Activated CD4-positive, alpha-beta T cell treated with anti-CD3 and anti-CD28 coated beads, Interleukin-2, Interleukin-6, amounts not matched to agents 100 ng/mL and 50 ng/mL, durations not matched to agents 16 hours and 8 hours (primary cell): ENCODE measurements at regions not wholly inside any gene's neighbourhood (a gene's known extent, or its start where the extent isn't known, plus 50 kb on each side); places are given as distances from the start of the nearest gene placed in this dataset.

ENCODE experiments used
- DNase-seq: peaks from one replicate; pipeline ENCODE4 v3.0.0-alpha.2; 2020

DNA sequence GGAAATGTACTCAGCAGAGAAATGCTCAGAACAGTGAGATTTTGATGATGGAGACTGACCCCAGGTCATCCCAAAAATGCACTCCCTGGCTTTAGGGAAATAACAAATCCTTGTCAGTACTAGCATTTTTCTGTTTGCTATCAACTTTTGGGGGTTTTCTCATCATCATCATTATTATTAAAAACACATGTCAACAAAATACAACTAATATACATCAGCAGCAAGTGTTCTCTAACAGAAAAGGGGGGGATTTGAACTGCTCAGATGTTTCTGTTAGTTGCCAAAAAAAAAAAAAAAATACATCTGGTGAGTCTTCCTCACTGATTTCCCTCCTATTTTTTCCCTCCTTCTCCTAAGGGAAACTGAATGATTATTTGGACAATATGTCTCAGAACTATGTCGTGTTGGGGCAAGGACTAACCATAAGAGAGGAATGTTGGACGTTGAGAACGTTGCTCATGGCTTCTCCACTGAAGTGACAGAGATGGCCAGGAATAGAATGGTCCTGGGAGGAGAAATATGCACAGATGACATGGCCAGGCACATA is 230.0 kb upstream of the MCTP2 start:
- no peak for DNase-seq

DNA sequence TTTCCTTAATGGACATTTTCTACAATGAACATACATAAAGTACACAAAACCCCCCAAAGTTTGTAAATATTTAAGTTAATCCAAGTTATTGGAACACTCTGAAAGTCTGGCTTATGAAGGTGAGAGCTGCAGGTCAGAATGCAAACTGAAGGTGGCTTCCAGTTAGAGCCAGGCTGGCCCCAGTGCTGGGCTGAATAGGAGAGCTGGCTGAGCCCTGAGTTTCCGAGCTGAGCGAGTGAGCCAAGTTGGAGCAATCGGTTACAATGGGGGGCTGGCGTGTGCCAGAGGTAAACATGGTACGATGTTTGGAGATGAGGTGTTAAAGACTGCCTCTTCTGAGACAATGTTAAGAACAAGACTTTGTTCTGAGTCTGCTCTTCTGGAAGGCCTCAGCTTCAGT is 230.8 kb upstream of the MCTP2 start:
- no peak for DNase-seq

- DNase-seq, result peak; percentile 14
Observed at GRCh38 chr15:93997071-93997658, 234.2 kb upstream of the MCTP2 start.

DNA sequence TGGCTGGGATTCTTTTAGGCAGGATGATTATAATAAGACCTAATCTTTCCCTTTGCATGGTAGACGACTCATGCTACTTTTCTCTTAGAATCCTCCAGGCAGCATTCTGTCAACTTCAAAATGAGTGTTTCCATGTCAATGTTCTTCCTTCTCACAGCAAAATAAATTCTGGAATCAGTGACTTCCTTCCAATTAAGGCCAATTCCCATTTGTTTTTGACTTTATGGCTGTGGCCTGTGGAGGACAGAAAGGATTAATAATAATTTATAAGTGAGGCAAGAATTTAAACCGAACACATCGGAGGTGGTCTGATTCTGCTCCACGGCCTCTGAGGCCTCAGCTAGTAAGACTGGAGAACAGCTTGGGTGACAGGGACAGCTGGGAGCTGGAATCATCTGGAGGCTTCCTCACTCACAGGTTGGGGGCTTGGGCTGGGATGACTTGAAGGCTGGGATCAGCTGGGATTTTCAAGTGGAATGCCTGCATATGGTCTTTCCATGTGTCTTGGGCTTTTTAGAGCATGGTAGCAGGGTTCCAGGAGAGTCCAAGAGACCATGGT is 241.8 kb upstream of the MCTP2 start:
- no peak for DNase-seq

- peak; percentile 59 for DNase-seq
Observed at GRCh38 chr15:93987068-93987467, 244.3 kb upstream of the MCTP2 start.

- no peak for DNase-seq
Observed at GRCh38 chr15:93986400-93986984, 244.9 kb upstream of the MCTP2 start.

DNA sequence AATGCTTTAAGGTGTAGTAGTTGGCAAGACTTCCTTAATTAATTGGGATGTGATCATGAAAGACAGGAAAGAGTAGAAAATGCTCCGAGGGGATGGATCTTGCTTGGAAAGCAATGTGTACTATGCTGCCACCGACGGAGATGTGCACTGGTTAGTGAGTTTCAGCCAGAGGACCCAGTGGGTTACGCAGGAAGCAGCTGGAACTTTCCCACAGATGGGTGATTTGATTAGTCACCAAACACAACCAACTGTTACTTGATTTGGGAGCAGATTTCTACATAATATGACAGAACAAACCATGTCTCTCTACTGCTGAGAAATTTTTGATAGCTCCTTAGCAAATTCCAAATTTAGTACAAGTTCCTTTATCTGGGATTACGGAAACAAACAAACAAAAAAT is 245.4 kb upstream of the MCTP2 start:
- no peak for DNase-seq

DNA sequence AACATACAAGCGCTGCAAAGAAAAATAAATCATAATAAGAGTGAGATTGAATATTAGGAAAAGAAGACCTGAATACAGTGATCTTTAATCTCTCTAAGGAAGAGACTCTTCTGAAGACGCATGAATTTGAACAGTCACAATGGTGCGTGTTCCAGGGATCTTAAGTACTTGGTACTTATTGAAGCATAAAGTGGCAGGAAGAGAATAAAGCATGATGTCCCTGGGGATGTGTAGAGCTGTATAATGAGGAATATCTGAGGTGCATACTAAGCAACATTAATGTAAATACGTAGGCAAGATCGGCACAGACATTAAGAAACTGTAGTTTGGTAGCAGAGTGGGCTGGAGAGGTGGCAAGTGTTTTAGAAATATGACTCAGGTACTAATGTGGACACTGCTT is 246.2 kb upstream of the MCTP2 start:
- no peak for DNase-seq

DNA sequence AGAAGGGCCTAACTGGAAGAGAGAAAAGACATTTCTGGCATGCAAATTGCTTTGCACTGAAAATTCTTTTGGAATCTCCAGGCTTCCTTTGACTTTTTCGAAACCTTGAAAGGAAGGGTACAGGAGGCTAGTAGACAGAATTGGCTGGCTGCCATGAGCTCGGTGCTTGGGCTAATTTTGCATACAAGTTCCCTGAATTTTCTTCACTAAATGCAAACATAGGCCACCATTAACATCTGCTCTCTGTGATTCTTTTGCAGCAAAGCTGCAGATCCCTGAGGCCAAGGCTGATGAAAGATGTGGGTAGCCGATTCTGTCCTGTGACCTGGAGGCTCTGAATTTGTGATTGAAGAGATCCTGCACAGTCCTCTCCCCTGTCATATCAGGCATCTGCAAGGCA is 247.8 kb upstream of the MCTP2 start:
- no peak for DNase-seq

GRCh38 chr15:93982226-93982727 is 249.1 kb upstream of the MCTP2 start:
- no peak for DNase-seq

DNA sequence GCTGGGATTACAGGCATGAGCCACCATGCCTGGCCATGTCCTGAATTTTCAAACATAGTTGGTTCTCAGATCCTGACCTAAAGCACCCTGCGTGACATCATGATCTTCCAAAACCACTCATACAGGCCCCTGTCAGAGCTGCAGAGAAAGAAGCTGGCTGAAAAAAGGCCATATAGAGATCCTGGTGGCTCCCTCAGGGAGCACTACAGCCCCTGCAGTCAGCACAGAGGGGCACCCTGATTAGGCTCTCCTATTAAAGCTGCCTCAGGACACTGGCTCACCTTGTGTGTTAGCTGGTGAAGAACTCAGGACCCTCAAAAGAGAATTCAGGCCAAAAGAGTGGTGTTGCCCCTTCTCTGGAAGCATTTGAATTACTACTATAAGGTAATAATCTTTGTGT is 249.7 kb upstream of the MCTP2 start:
- DNase-seq, result no peak

DNA sequence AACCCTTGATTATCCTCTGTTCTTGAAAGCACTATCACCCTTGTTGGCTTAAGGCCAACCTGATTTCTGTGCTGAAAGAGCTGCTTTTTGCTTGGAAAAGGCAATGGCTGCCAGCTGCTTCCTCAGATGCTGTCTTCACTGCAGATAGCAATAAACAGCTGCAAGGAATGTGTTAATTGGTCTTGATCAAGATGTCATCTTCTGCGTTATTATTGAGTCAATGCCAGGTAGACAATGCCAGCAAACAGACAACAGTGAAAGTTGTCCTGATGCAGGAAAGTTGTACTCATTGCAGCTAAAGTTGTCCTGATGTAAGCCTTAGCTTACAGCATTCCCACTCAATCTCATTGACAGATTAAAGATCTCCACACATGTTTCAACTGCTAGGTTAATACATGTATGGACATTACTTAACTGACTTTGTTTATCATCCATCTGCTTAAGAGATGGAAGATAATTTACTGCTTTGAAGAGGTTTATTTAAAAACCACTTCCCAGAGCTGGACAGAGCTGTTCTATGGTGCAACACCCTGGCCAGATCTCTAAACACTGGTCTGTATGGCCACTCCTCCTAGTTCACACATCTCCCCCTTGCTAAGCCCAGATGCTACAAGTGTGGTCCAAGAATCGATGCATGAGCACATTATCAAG is 251.0 kb upstream of the MCTP2 start:
- DNase-seq, result no peak

DNA sequence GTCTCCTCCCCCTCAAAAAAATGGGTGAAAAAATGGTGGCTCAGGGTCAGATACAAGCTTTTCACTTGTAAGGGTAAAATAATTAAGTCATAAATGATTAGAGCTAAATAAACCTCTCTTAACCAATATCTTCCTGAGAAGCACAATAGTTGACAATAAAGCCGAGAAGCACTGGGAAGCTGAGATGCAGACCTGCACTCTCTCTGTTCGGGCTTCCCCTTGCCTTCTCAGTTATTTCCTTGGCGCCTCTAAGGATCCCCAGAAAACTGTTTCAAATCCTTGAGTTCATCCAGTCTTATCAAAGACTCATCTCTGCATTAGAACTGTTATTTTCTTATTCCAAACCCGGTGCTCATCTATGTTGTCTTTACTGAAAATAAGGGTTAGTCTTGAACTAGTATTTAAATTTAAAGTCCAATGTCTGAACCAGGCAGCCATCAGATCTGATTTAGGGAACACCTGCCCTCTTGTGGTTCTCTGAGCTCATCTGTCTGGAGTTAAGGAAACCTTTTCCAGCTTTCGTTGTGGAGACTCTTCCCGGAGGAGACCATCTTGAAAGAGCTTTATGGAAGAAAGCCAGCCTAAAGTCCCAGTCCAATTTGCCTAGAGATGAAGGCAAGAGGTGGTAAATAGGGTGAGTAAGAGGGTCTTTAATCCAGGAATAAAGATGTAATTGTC is 256.4 kb upstream of the MCTP2 start:
- DNase-seq, result no peak

GRCh38 chr15:93973287-93973686 is 258.1 kb upstream of the MCTP2 start:
- DNase-seq, result no peak

DNA sequence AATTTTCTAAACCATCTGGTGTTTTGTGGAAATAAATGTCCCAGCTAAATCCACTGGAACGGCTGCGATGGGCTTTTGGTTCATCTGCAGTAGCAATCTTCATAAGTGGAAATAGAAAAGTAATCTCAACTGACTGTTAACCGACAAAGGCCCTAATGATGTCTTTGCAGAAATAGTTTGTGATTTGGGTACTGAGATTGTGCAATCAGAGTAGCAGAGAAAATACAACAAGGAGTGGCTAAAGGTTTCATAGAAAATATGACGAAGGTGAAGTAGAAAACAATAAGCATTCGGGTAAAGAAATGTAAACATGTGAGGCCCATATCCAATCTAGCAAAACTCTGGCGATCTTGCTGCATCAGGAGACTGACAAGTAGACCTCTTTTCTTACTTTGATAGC is 262.6 kb upstream of the MCTP2 start:
- DNase-seq, result no peak

DNA sequence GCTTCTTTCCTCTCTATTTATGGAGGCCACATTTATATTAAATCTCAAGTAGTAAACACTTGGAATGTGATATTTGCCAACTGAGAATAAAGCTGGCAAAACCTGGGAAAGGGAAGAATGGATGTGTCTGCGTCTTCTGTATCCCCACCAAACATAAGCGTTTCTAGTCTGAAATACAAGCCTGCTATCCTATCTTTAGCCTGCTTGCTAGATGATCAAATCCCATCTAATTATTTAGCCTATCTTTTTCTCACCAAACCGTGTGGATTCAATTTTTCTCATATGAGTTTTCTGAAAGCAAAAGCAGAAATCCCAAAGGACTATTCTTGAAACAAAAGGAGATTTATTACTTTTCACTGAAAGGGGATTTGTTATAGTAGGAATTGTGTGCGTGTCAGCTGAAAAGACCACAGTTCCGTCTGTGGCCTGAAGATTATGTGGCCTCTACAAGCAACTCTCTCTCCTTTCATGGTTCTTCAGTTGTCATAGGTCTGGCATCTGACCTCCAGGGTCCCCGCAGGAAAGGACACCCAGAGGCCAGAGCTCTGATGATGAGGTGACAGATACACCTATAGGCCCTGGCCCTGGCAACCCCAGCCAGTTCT is 266.0 kb upstream of the MCTP2 start:
- DNase-seq, result no peak

GRCh38 chr15:93954985-93955571 is 276.3 kb upstream of the MCTP2 start:
- DNase-seq, result no peak

DNA sequence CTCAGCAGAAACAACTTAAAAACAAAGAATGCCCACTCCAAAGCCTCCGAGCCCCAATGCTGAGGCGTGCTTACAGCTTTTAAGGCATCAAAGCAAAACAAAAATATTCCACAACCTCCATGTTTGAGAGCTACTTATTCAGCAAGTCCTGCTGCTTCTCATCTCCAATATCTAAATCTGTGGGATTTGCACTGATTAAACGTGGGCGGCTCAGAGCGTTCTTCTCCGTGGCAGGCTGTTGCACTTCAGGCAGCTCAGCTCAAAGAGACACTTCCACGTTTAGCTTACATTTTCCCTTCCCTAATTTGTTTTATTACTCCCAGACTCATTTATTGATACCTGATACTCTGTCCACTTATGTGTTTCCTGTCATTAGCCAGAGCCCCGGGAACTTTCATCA is 282.6 kb upstream of the MCTP2 start:
- DNase-seq, result no peak

- no peak for DNase-seq
Observed at GRCh38 chr15:93943586-93943985, 287.8 kb upstream of the MCTP2 start.

- no peak for DNase-seq
Observed at GRCh38 chr15:93942269-93942694, 289.1 kb upstream of the MCTP2 start.

- no peak for DNase-seq
Observed at GRCh38 chr15:93941697-93942096, 289.7 kb upstream of the MCTP2 start.

DNA sequence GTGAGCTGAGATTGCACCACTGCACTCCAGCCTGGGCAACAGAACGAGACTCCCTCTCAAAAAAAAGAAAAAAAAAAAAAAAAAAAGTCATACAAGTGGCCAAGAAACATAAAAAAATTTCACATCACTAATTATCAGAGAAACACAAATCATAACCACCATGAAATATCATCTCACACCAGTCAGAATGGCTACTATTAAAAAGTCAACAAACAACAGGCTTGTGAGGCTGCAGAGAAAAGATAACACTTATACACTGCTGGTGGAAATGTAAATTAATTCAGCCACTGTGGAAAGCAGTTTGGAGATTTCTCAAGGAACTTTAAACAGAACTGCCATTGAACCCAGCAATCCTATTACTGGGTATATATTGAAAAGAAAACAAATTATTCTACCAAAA is 291.1 kb upstream of the MCTP2 start:
- DNase-seq, result no peak
